ENCODE measurements at regions not wholly inside any gene's neighbourhood (a gene's known extent, or its start where the extent isn't known, plus 50 kb on each side); places are given as distances from the start of the nearest gene placed in this dataset.

- DNase-seq = no peak
These were observed 72.6 kb upstream of the PUM3 start for GRCh38 chr9:2916382-2916985.

- no peak for DNase-seq
These were observed 69.1 kb upstream of the PUM3 start for GRCh38 chr9:2913026-2913425.

- DNase-seq = no peak
These were observed 63.5 kb upstream of the PUM3 start for GRCh38 chr9:2907411-2907810.

- no peak for DNase-seq
These were observed 60.5 kb upstream of the PUM3 start for GRCh38 chr9:2904242-2904930.

Measured in DMS79 treated with DMSO at 0.1 percent for 48 hours (cell line).